ENCODE measurements at regions not wholly inside any gene's neighbourhood (a gene's known extent, or its start where the extent isn't known, plus 50 kb on each side); places are given as distances from the start of the nearest gene placed in this dataset.

DNA sequence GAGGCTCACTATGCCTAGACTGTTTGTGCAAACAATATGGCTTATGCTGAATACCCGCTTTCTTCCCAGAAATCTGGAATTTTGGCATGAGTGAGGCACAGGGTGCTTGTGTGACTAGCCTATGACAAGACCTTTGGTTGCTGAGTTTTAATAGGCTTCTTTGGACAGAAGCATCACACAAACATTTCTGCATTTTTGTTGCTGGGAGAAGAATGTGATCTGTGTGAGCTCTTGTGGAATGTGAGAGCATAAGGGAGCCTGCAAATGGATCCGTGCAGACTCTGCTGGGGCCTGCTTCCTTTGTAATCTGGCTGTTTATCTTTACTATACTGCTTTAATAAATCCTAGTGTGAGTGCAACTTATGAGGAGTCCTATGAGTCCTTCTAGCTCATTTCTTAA, 83.0 kb upstream of the ZDHHC17 start:
- no peak overlapping the region for H3K27ac ChIP-seq (replicated peaks)
- H3K4me3 ChIP-seq (replicated peaks; ENCODE audit: insufficient read depth, low read length) = no peak overlapping the region
- DNase-seq (ENCODE audit: low read depth in 1 of 2, low spot score in 1 of 2) = no peak
- no peaks in the 10 kb centered on the region for H3K27me3 ChIP-seq (ENCODE audit: insufficient read depth, poor library complexity, severe bottlenecking)
- TF ChIP-seq SPI1 (IDR thresholded peaks at IDR 0.05; ENCODE audit: borderline replicate concordance, low read depth) (no peak), GABPA (IDR thresholded peaks at IDR 0.05; ENCODE audit: low read depth) (no peak), POLR2AphosphoS5 (IDR thresholded peaks at IDR 0.05; ENCODE audit: low read depth) (no peak)
- TF ChIP-seq, protein P1, sequence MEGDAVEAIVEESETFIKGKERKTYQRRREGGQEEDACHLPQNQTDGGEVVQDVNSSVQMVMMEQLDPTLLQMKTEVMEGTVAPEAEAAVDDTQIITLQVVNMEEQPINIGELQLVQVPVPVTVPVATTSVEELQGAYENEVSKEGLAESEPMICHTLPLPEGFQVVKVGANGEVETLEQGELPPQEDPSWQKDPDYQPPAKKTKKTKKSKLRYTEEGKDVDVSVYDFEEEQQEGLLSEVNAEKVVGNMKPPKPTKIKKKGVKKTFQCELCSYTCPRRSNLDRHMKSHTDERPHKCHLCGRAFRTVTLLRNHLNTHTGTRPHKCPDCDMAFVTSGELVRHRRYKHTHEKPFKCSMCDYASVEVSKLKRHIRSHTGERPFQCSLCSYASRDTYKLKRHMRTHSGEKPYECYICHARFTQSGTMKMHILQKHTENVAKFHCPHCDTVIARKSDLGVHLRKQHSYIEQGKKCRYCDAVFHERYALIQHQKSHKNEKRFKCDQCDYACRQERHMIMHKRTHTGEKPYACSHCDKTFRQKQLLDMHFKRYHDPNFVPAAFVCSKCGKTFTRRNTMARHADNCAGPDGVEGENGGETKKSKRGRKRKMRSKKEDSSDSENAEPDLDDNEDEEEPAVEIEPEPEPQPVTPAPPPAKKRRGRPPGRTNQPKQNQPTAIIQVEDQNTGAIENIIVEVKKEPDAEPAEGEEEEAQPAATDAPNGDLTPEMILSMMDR (IDR thresholded peaks at IDR 0.05; ENCODE audit: insufficient read depth, low read length) = no peak
- TF ChIP-seq, protein P2, sequence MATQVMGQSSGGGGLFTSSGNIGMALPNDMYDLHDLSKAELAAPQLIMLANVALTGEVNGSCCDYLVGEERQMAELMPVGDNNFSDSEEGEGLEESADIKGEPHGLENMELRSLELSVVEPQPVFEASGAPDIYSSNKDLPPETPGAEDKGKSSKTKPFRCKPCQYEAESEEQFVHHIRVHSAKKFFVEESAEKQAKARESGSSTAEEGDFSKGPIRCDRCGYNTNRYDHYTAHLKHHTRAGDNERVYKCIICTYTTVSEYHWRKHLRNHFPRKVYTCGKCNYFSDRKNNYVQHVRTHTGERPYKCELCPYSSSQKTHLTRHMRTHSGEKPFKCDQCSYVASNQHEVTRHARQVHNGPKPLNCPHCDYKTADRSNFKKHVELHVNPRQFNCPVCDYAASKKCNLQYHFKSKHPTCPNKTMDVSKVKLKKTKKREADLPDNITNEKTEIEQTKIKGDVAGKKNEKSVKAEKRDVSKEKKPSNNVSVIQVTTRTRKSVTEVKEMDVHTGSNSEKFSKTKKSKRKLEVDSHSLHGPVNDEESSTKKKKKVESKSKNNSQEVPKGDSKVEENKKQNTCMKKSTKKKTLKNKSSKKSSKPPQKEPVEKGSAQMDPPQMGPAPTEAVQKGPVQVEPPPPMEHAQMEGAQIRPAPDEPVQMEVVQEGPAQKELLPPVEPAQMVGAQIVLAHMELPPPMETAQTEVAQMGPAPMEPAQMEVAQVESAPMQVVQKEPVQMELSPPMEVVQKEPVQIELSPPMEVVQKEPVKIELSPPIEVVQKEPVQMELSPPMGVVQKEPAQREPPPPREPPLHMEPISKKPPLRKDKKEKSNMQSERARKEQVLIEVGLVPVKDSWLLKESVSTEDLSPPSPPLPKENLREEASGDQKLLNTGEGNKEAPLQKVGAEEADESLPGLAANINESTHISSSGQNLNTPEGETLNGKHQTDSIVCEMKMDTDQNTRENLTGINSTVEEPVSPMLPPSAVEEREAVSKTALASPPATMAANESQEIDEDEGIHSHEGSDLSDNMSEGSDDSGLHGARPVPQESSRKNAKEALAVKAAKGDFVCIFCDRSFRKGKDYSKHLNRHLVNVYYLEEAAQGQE (IDR thresholded peaks at IDR 0.05; ENCODE audit: insufficient replicate concordance, low read depth) = no peak

DNA sequence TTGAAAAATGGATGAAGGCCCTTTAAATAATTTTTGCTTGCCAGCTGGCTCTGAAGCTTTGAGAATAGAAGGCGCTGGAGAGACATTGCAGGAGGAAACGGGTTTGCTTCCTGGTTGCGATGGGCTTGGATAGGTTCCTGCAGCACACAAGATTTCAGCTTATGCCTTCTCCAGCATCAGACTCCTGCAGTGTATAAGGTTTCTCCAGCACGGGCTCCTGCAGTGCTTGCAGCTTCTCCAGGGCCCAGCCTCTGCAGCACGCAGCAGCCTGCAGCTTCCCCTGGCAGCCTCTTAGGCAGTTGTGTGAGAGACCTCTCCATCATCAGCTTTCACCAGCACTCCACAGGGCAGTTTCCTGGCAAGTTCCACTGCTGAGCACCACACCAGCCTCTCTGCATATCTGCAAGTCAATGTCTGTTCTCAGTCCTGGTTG, 78.7 kb upstream of the ZDHHC17 start:
- DNase-seq (ENCODE audit: low read depth in 1 of 2, low spot score in 1 of 2) = no peak
- no peak overlapping the region for H3K4me3 ChIP-seq (replicated peaks; ENCODE audit: insufficient read depth, low read length)
- no peak overlapping the region for H3K27ac ChIP-seq (replicated peaks)
- no peaks in the 10 kb centered on the region for H3K27me3 ChIP-seq (ENCODE audit: insufficient read depth, poor library complexity, severe bottlenecking)
- TF ChIP-seq GABPA (IDR thresholded peaks at IDR 0.05; ENCODE audit: low read depth) = no peak
- TF ChIP-seq SPI1 (IDR thresholded peaks at IDR 0.05; ENCODE audit: borderline replicate concordance, low read depth) = no peak
- TF ChIP-seq, protein P2 (IDR thresholded peaks at IDR 0.05; ENCODE audit: insufficient replicate concordance, low read depth) = no peak
- TF ChIP-seq POLR2AphosphoS5 (IDR thresholded peaks at IDR 0.05; ENCODE audit: low read depth) = no peak
- TF ChIP-seq, protein P1 (IDR thresholded peaks at IDR 0.05; ENCODE audit: insufficient read depth, low read length) = no peak

DNA sequence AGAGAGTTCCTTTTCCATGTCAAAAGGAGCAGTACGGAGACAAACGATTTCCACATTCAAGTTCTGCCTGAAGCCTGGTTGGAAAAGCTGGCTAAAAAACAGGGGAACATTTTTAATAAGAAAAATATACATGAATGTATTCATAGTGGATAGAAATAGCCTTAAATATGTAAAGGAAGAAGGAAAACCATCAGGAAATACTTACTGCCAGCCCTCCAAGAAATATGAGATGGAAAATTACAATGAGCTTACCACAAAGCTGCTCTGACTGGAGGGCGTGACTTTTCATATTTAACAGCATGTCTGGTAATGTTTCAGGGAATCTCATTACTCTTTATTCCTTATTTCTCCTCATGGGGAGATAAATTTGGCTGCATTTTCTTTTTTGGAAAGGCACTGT, 75.9 kb upstream of the ZDHHC17 start:
- H3K27me3 ChIP-seq (ENCODE audit: insufficient read depth, poor library complexity, severe bottlenecking) = no peaks in the 10 kb centered on the region
- no peak overlapping the region for H3K27ac ChIP-seq (replicated peaks)
- no peak overlapping the region for H3K4me3 ChIP-seq (replicated peaks; ENCODE audit: insufficient read depth, low read length)
- no peak for DNase-seq (ENCODE audit: low read depth in 1 of 2, low spot score in 1 of 2)
- TF ChIP-seq SPI1 (IDR thresholded peaks at IDR 0.05; ENCODE audit: borderline replicate concordance, low read depth) (no peak), GABPA (IDR thresholded peaks at IDR 0.05; ENCODE audit: low read depth) (no peak), POLR2AphosphoS5 (IDR thresholded peaks at IDR 0.05; ENCODE audit: low read depth) (no peak)
- TF ChIP-seq, protein P1 (IDR thresholded peaks at IDR 0.05; ENCODE audit: insufficient read depth, low read length) = no peak
- TF ChIP-seq, protein P2 (IDR thresholded peaks at IDR 0.05; ENCODE audit: insufficient replicate concordance, low read depth) = no peak

Measured in HL-60 (cell line).